Tongue (tissue), 1 donor: ENCODE measurements at regions not wholly inside any gene's neighbourhood (a gene's known extent, or its start where the extent isn't known, plus 50 kb on each side); places are given as distances from the start of the nearest gene placed in this dataset.

Experiments
- DNase-seq: peaks from one replicate; pipeline ENCODE4 v3.0.0-alpha.2; 2015

GRCh38 chr2:226078666-226079065, 679.2 kb downstream of the NYAP2 start:
- no peak for DNase-seq

- DNase-seq: peak; percentile 14
Measured at GRCh38 chr2:226077841-226078240, 678.3 kb downstream of the NYAP2 start.

- DNase-seq: peak; percentile 43
Measured at GRCh38 chr2:226077031-226077430, 677.5 kb downstream of the NYAP2 start.

- DNase-seq: no peak
Measured at GRCh38 chr2:226076529-226076928, 677.0 kb downstream of the NYAP2 start.

GRCh38 chr2:226074391-226074790, 674.9 kb downstream of the NYAP2 start:
- DNase-seq: no peak

- no peak for DNase-seq
Measured at GRCh38 chr2:226073496-226074160, 674.1 kb downstream of the NYAP2 start.

- DNase-seq: no peak
Measured at GRCh38 chr2:226066873-226067272, 667.4 kb downstream of the NYAP2 start.

GRCh38 chr2:226066391-226066790, 666.9 kb downstream of the NYAP2 start:
- peak; percentile 31 for DNase-seq

- peak; percentile 38 for DNase-seq
Measured at GRCh38 chr2:226064932-226065570, 665.5 kb downstream of the NYAP2 start.

GRCh38 chr2:226063704-226064440, 664.4 kb downstream of the NYAP2 start:
- DNase-seq: no peak

- DNase-seq: no peak
Measured at GRCh38 chr2:226059961-226060627, 660.6 kb downstream of the NYAP2 start.

GRCh38 chr2:226057914-226058313, 658.4 kb downstream of the NYAP2 start:
- no peak for DNase-seq

GRCh38 chr2:226057365-226057764, 657.9 kb downstream of the NYAP2 start:
- no peak for DNase-seq

- DNase-seq: no peak
Measured at GRCh38 chr2:226052772-226053416, 653.4 kb downstream of the NYAP2 start.

- no peak for DNase-seq
Measured at GRCh38 chr2:226050822-226051221, 651.3 kb downstream of the NYAP2 start.

GRCh38 chr2:226048611-226049010, 649.1 kb downstream of the NYAP2 start:
- peak; percentile 70 for DNase-seq

GRCh38 chr2:226045080-226045479, 645.6 kb downstream of the NYAP2 start:
- DNase-seq: no peak

GRCh38 chr2:226040344-226040900, 640.9 kb downstream of the NYAP2 start:
- DNase-seq: no peak

GRCh38 chr2:226037526-226037925, 638.0 kb downstream of the NYAP2 start:
- DNase-seq: no peak

- DNase-seq: peak; percentile 79
Measured at GRCh38 chr2:226031647-226032501, 632.4 kb downstream of the NYAP2 start.
